K562 (cell line): ENCODE measurements at regions not wholly inside any gene's neighbourhood (a gene's known extent, or its start where the extent isn't known, plus 50 kb on each side); places are given as distances from the start of the nearest gene placed in this dataset.

Source experiments
- ATAC-seq: fragments of 200-7000 bp; cut with Tn5 transposase; 3 replicates; pipeline ENCODE4 v1.9.1; 2020; ENCODE audit warnings: moderate library complexity
- BruUV-seq: library from RNA; stranded (reverse); fragments of 400-500 nt; replicated peaks from 2 replicates; lab custom pipeline; 2021; lab: Mats Ljungman, UMichigan
- CTCF ChIA-PET: fragments of 300-600 bp; formaldehyde crosslinking; extraction: SDS; loops from one replicate; lab custom pipeline; 2021; ENCODE audit warnings: low intra/inter-chr PET ratio; lab: Yijun Ruan, JAX
- POLR2A ChIA-PET: fragments of 300-600, 350-650 bp; sonication (Branson Sonifier 250); formaldehyde crosslinking; extraction: SDS; loops from one replicate; lab custom pipeline; 2021; ENCODE audit warnings: antibody characterized with exemption, inconsistent platforms; lab: Yijun Ruan, JAX
- DNase-seq, 4 experiments: peaks; one replicate each; pipeline versions ENCODE4 v3.0.0 to v3.0.0-alpha.2; 2011 to 2018; ENCODE audit warnings: low spot score in 3 of 4, mixed read lengths in 3 of 4; ENCODE audit errors: extremely low read depth in 1 of 4
- FAIRE-seq: peaks from 2 replicates; lab custom pipeline; 2011; peaks lifted over from hg19 to GRCh38; lab: Jason Lieb, UNC
- H2AFZ ChIP-seq: 2 replicates; pipeline ENCODE4 v1.6.0; 2011; ENCODE audit warnings: low read depth, low read length, control low read depth, inconsistent platforms
- H3K27ac ChIP-seq: fragments of 200-600 bp; 3 replicates; pipeline ENCODE4 v1.8.0; 2011; ENCODE audit warnings: low read depth, mild to moderate bottlenecking, control low read depth, inconsistent platforms, low read length, moderate library complexity, mixed read lengths; ENCODE audit errors: extremely low read depth
- H3K27me3 ChIP-seq, 2 experiments: fragments of 300-600 bp in 1 of 2; 2 replicates in 1 of 2; 3 replicates in 1 of 2; pipeline versions ENCODE4 v1.6.0 to v1.8.0; 2011; ENCODE audit warnings: inconsistent platforms in 2 of 2, low read length in 2 of 2, mild to moderate bottlenecking in 1 of 2, mixed read lengths in 1 of 2, moderate library complexity in 1 of 2; ENCODE audit not compliant: control insufficient read depth in 2 of 2, insufficient read depth in 2 of 2
- H3K36me3 ChIP-seq: fragments of 300-600 bp; 3 replicates; pipeline ENCODE4 v1.8.0; 2011; ENCODE audit warnings: mild to moderate bottlenecking, low read length, inconsistent platforms; ENCODE audit not compliant: control insufficient read depth, insufficient read depth
- H3K4me1 ChIP-seq, 2 experiments: fragments of 200-600 bp in 1 of 2; replicated peaks in 1 of 2; 2 replicates in 1 of 2; 3 replicates in 1 of 2; pipeline versions ENCODE4 v1.5.1 to v1.8.0; 2011; ENCODE audit warnings: inconsistent platforms in 2 of 2, low read length in 2 of 2, mild to moderate bottlenecking in 1 of 2, mixed read lengths in 1 of 2, moderate library complexity in 1 of 2; ENCODE audit not compliant: control insufficient read depth in 2 of 2, insufficient read depth in 2 of 2
- H3K4me2 ChIP-seq: 2 replicates; pipeline ENCODE4 v1.6.1; 2011; ENCODE audit warnings: low read length, control low read depth, inconsistent platforms, mixed read lengths; ENCODE audit not compliant: insufficient read depth
- H3K4me3 ChIP-seq: fragments of 200-600 bp; sonication (generic), shearing (Covaris generic); 2 replicates; pipeline ENCODE4 v1.5.1; 2016; ENCODE audit warnings: control low read depth, inconsistent platforms
- H3K79me2 ChIP-seq: fragments of 200-600 bp; 3 replicates; pipeline ENCODE4 v1.8.0; 2011; ENCODE audit warnings: low read length, inconsistent platforms; ENCODE audit not compliant: control insufficient read depth, insufficient read depth
- H3K9ac ChIP-seq, 2 experiments: 2 replicates each; pipeline versions ENCODE4 v1.6.0 to v1.6.1; 2011; ENCODE audit warnings: low read depth in 2 of 2, low read length in 2 of 2, control low read depth in 1 of 2, inconsistent platforms in 1 of 2, mild to moderate bottlenecking in 1 of 2, mixed read lengths in 1 of 2; ENCODE audit not compliant: insufficient read depth in 1 of 2
- H3K9me1 ChIP-seq: one replicate; pipeline ENCODE4 v1.6.0; 2011; ENCODE audit warnings: inconsistent platforms, mild to moderate bottlenecking, low read length, moderate library complexity; ENCODE audit not compliant: control insufficient read depth, insufficient read depth
- H3K9me3 ChIP-seq: replicated peaks from 2 replicates; pipeline ENCODE4 v1.5.1; 2011; ENCODE audit warnings: low read depth, low read length, inconsistent platforms; ENCODE audit not compliant: control insufficient read depth, insufficient read depth
- H4K20me1 ChIP-seq: replicated peaks from 2 replicates; pipeline ENCODE4 v1.6.1; 2011; ENCODE audit warnings: low read length, inconsistent platforms, mixed read lengths; ENCODE audit not compliant: control insufficient read depth, insufficient read depth
- CBFB ChIP-seq: sonication (generic); formaldehyde crosslinking; IDR thresholded peaks from 2 replicates; pipeline ENCODE4 v1.4.0; 2020; ENCODE audit warnings: mild to moderate bottlenecking, missing genetic modification reagents
- DACH1 ChIP-seq: fragments of 450-650 bp; IDR thresholded peaks from 2 replicates; pipeline ENCODE4 v1.6.1; 2018; ENCODE audit not compliant: partially characterized antibody
- EZH2 ChIP-seq: IDR thresholded peaks from 2 replicates; pipeline ENCODE4 v1.6.1; 2012; ENCODE audit warnings: low read depth, mild to moderate bottlenecking, inconsistent platforms, low read length, borderline replicate concordance
- HINFP ChIP-seq: fragments of 450-650 bp; conservative IDR thresholded peaks from 2 replicates; pipeline ENCODE4 v1.6.1; 2016; ENCODE audit warnings: missing genetic modification characterization, low read depth, mild to moderate bottlenecking, control low read depth, missing compliant biosample characterization
- NR1H2 ChIP-seq: sonication (generic); formaldehyde crosslinking; IDR thresholded peaks from 2 replicates; pipeline ENCODE4 v1.4.0; 2020; ENCODE audit warnings: mild to moderate bottlenecking, missing genetic modification reagents
- PTRF ChIP-seq: fragments of 450-650 bp; IDR thresholded peaks from 2 replicates; pipeline ENCODE4 v1.6.1; 2016; ENCODE audit warnings: mild to moderate bottlenecking, missing genetic modification characterization, missing compliant biosample characterization
- SAFB2 ChIP-seq: fragments of 200-400 bp; formaldehyde crosslinking; IDR thresholded peaks from 2 replicates; pipeline ENCODE4 v1.6.1; 2018; ENCODE audit warnings: borderline replicate concordance, low read length, low read depth, moderate library complexity; ENCODE audit not compliant: severe bottlenecking
- XRCC5 ChIP-seq: fragments of 200-400 bp; formaldehyde crosslinking; IDR thresholded peaks from 2 replicates; pipeline ENCODE4 v1.6.1; 2017; ENCODE audit warnings: low read depth, mild to moderate bottlenecking, low read length
- ZNF398 ChIP-seq: fragments of 250-450 bp; sonication (Bioruptor Pico); IDR thresholded peaks from 2 replicates; pipeline ENCODE4 v1.8.0; 2021; ENCODE audit warnings: moderate library complexity, mild to moderate bottlenecking, inconsistent platforms
- ZNF79 ChIP-seq: fragments of 250-450 bp; sonication (Bioruptor Pico); IDR thresholded peaks from 2 replicates; pipeline ENCODE4 v1.4.0; 2020; ENCODE audit warnings: low read depth, mild to moderate bottlenecking, moderate library complexity
- WGBS: fragments of 100-300 bp; shearing (Covaris generic); methylation state at CpG from one replicate; pipeline ENCODE4 v1.1.6; 2016; ENCODE audit warnings: low coverage, mixed read lengths; ENCODE audit not compliant: insufficient coverage; ENCODE audit errors: missing lambda C conversion rate; 5-methylcytosine and 5-hydroxymethylcytosine counted together
- in situ Hi-C: fragments of 300-500 bp; cut with MboI; formaldehyde crosslinking; loops from 4 replicates; pipeline ENCODE4 v1.15.0; 2018; ENCODE audit warnings: inconsistent platforms, mixed read lengths
- intact Hi-C: fragments of 100-400 bp; cut with micrococcal nuclease; formaldehyde crosslinking; loops from 2 replicates; pipeline ENCODE4 v1.14.2; 2022
- TF ChIP-seq, protein P1 (sequence below): fragments of 450-650 bp; formaldehyde crosslinking; IDR thresholded peaks from 2 replicates; pipeline ENCODE4 v1.4.0; 2020; ENCODE audit warnings: mild to moderate bottlenecking, moderate library complexity
- TF ChIP-seq, protein P2 (sequence below): IDR thresholded peaks from 3 replicates; pipeline ENCODE4 v1.6.1; 2011; ENCODE audit warnings: borderline replicate concordance, mild to moderate bottlenecking, moderate library complexity; ENCODE audit not compliant: insufficient read length; ENCODE audit errors: extremely low read depth

DNA sequence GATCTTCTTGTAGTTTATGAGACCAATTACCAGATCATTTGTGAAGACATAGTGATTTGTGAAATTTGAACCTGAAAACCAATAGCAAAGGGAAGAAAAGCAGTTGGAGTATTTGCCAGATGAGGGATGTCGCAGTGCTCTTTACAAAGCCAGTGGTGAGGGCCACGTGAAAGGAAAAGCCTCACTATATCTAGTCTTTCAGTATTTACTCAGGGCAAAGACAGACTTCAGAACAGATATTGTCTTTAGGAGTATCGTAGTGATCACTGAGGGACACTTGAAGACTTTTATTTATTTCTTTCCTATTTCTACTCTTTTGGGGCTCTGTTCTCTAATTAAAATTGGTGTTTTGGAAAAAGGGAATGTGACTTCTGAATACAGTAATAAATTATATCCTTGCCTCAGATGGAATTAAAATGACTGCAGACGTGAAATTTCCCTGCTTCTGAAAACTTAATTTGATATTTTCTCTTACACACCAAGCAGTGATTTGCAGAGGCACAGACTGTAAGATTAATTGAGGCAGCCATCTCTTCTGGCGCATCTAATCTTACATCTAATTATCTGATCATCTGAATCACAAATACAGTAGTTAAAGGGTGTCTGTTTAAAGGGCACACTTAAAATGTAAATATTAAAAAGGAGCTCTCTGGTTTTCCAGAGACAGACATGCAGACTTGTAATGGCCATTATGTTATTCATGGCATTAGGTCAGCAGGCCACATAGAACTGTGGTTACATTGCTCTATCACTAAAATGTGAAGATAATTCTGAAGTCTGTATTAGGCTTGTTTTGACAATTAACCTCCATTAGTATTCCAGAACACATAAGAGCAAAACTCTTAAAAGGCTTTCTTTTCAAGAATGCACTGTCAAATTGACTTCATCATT is 193.0 kb upstream of the GOLIM4 start (continued):
- TF ChIP-seq ZNF398 (CRISPR knock-in tag) (no peak), NR1H2 (CRISPR knock-in tag) (no peak), CBFB (CRISPR knock-in tag) (no peak)
- TF ChIP-seq, protein P1, sequence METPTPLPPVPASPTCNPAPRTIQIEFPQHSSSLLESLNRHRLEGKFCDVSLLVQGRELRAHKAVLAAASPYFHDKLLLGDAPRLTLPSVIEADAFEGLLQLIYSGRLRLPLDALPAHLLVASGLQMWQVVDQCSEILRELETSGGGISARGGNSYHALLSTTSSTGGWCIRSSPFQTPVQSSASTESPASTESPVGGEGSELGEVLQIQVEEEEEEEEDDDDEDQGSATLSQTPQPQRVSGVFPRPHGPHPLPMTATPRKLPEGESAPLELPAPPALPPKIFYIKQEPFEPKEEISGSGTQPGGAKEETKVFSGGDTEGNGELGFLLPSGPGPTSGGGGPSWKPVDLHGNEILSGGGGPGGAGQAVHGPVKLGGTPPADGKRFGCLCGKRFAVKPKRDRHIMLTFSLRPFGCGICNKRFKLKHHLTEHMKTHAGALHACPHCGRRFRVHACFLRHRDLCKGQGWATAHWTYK: no peak
- TF ChIP-seq, all 486 proteins: peak for 0

- ChIA-PET POLR2A (interaction anchor here (0.7 kb wide), 1 partner anchor 355 kb away, joined by 3 read pairs; no protein-coding TSS in a partner anchor), CTCF (no interaction called here)
- Histone ChIP-seq H3K36me3 (no peaks in the 10 kb centered on the region), H3K79me2 (no peaks in the 10 kb centered on the region), H4K20me1 (no peaks in the 10 kb centered on the region), H3K27me3 (no peaks in the 10 kb centered on the region), H2AFZ (no peak overlapping the region), H3K27ac (no peak overlapping the region), H3K4me3 (no peak overlapping the region), H3K4me2 (no peak overlapping the region), H3K9me1 (no peaks in the 10 kb centered on the region), H3K9me3 (no peaks in the 10 kb centered on the region), H3K9ac (no peak overlapping the region), H3K4me1 (no peaks in the 10 kb centered on the region)
- ATAC-seq (no peak), FAIRE-seq (no peak), DNase-seq (no peak)
- in situ Hi-C loops (no loop called here), intact Hi-C loops (no loop called here)
- no TSS peak for BruUV-seq
- WGBS: 4% methylated on average over 2 of the region's 2 CpGs
- TF ChIP-seq, protein P2, sequence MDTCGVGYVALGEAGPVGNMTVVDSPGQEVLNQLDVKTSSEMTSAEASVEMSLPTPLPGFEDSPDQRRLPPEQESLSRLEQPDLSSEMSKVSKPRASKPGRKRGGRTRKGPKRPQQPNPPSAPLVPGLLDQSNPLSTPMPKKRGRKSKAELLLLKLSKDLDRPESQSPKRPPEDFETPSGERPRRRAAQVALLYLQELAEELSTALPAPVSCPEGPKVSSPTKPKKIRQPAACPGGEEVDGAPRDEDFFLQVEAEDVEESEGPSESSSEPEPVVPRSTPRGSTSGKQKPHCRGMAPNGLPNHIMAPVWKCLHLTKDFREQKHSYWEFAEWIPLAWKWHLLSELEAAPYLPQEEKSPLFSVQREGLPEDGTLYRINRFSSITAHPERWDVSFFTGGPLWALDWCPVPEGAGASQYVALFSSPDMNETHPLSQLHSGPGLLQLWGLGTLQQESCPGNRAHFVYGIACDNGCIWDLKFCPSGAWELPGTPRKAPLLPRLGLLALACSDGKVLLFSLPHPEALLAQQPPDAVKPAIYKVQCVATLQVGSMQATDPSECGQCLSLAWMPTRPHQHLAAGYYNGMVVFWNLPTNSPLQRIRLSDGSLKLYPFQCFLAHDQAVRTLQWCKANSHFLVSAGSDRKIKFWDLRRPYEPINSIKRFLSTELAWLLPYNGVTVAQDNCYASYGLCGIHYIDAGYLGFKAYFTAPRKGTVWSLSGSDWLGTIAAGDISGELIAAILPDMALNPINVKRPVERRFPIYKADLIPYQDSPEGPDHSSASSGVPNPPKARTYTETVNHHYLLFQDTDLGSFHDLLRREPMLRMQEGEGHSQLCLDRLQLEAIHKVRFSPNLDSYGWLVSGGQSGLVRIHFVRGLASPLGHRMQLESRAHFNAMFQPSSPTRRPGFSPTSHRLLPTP: no peak
- TF ChIP-seq PTRF (tag) (no peak), SAFB2 (no peak), DACH1 (no peak), ZNF79 (no peak), EZH2 (no peak), XRCC5 (no peak), HINFP (tag) (no peak)
These were observed 189.8 kb upstream of the GOLIM4 start for GRCh38 chr3:168285506-168285905.
